Motor neuron (in vitro differentiated cells): ENCODE measurements at regions not wholly inside any gene's neighbourhood (a gene's known extent, or its start where the extent isn't known, plus 50 kb on each side); places are given as distances from the start of the nearest gene placed in this dataset.
A peak's percentile ranks its signal among the peaks of the same experiment; 100 is the strongest.

Experiments used
- ATAC-seq, 8 experiments: fragments of 200-7000 bp; cut with Tn5 transposase; replicated peaks in 6 of 8; 2 replicates each; pipeline ENCODE4 v1.8.0; 2021; ENCODE audit warnings: mild to moderate bottlenecking in 8 of 8, moderate library complexity in 8 of 8
- H3K27ac ChIP-seq, 2 donors: fragments of 250-450 bp; sonication (Bioruptor Pico); 2 replicates each; pipeline ENCODE4 v1.9.0; 2021; ENCODE audit warnings: antibody characterized with exemption in 2 of 2, mild to moderate bottlenecking in 2 of 2, moderate library complexity in 1 of 2
- H3K4me1 ChIP-seq, 2 donors: fragments of 250-450 bp; sonication (Bioruptor Pico); replicated peaks in 1 of 2; 2 replicates each; pipeline ENCODE4 v1.6.1; 2021; ENCODE audit warnings: antibody characterized with exemption in 2 of 2, mild to moderate bottlenecking in 2 of 2, moderate library complexity in 1 of 2
- H3K4me3 ChIP-seq, 5 donors: fragments of 250-450 bp; sonication (Bioruptor Pico); 2 replicates each; pipeline ENCODE4 v1.9.0; 2021; ENCODE audit warnings: antibody characterized with exemption in 5 of 5, mild to moderate bottlenecking in 5 of 5, moderate library complexity in 4 of 5
- WGBS, 10 experiments: fragments of 450-650 bp; shearing (Covaris generic); methylation state at CpG; one replicate each; pipeline ENCODE4 v1.0.0; 2022; 5-methylcytosine and 5-hydroxymethylcytosine counted together
- in situ Hi-C, 9 experiments: fragments of 400-800 bp; cut with MboI; loops; one replicate each; pipeline ENCODE4 v1.15.0; 2021; ENCODE audit warnings: low sequenced_read_pairs in 9 of 9, low pct_unique_long_range_greater_than_20kb in 2 of 9; ENCODE audit not compliant: unreplicated experiment in 9 of 9

GRCh38 chr5:23269981-23270380 is 237.4 kb upstream of the PRDM9 start:
- Histone ChIP-seq H3K27ac (no peak overlapping the region), H3K4me3 (no peak overlapping the region), H3K4me1 (peaks cover 0 to 2% of the 10 kb centered on the region in 2 donors)
- in situ Hi-C loops: no loop called here
- WGBS, 10 experiments: 17 to 100% (median 85%) methylated on average over 1 to 2 of the region's 2 CpGs
- ATAC-seq: peak in 2 of 8 experiments; percentile 35 to 57

GRCh38 chr5:23268136-23268535 is 239.3 kb upstream of the PRDM9 start:
- WGBS, 10 experiments: 0 to 94% (median 80%) methylated on average over 1 to 10 of the region's 10 CpGs; no CpG with 5 or more reads in 1 of the 10 experiments

GRCh38 chr5:23260621-23261020 is 246.8 kb upstream of the PRDM9 start:
- in situ Hi-C loops: no loop called here
- H3K4me1 ChIP-seq: peaks cover 0 to 3% of the 10 kb centered on the region in 2 donors
- ATAC-seq: no peak
- H3K4me3 ChIP-seq: no peak overlapping the region
- WGBS, 10 experiments: 0 to 100% (median 100%) methylated on average over 1 of the region's 1 CpG; no CpG with 5 or more reads in 1 of the 10 experiments
- H3K27ac ChIP-seq: no peak overlapping the region

More at GRCh38 chr5:23268136-23268535, 239.3 kb upstream of the PRDM9 start:
- no peak overlapping the region for H3K27ac ChIP-seq
- H3K4me1 ChIP-seq: peaks cover 0 to 3% of the 10 kb centered on the region in 2 donors
- ATAC-seq: no peak
- no peak overlapping the region for H3K4me3 ChIP-seq
- in situ Hi-C loops: no loop called here

- Histone ChIP-seq H3K4me3 (no peak overlapping the region), H3K4me1 (peaks cover 0 to 9% of the 10 kb centered on the region in 2 donors), H3K27ac (no peak overlapping the region)
- in situ Hi-C loops: no loop called here
- peak in 1 of 8 experiments; percentile 28 for ATAC-seq
These were observed 249.8 kb upstream of the PRDM9 start for GRCh38 chr5:23257656-23258055.

DNA sequence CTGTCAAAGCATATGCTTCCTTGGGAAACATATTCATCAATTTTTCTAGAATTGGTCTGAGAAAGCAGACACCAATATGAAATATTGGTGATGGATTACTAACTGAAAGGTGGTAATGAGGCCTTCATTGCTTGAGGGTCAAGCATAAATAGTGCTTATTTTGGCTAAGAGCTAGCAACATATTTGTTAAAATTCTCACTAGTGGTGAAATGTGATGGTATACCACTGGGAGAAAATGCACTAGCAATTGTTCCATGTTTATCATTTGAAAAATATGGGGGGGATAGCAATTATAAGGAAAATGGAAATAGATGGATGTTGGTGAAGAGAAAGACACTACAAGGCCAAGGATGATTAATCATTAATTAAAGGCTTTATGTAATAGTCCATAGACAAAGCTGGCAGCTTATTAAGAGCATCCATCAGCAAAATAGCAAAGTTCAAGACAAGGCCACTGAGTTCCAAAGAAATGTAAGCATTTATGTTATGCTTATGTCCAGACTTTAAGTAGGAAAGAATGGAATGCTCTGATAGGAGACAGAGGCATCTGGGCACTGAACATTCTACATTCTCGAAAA is 253.7 kb upstream of the PRDM9 start:
- Histone ChIP-seq H3K27ac (no peak overlapping the region), H3K4me1 (peaks cover 0 to 9% of the 10 kb centered on the region in 2 donors), H3K4me3 (no peak overlapping the region)
- WGBS, 10 experiments: 0 to 100% (median 88%) methylated on average over 1 of the region's 1 CpG; no CpG with 5 or more reads in 3 of the 10 experiments
- ATAC-seq: peak in 4 of 8 experiments; percentile 54 to 73 (median 63)
- in situ Hi-C loops: no loop called here

DNA sequence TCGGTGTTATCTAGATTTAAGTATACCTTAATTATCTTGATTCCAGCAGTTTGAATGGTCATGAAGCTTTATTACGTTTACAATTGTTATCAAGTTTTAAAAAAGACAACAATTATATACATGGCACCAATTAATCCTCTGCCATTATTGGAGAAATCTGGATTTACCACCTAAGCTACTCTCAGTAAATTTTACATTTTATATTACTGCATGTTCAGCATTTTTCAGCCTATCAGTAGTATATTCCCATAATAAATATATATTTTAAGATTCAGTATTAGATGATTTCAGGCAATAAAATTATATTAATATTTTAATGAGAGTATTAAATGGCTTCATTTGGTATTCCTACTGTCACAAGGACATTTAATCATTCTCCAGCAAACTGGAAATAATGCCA is 264.5 kb upstream of the PRDM9 start:
- no peak overlapping the region for H3K4me3 ChIP-seq
- no peak for ATAC-seq
- WGBS, 10 experiments: 0 to 100% (median 69%) methylated on average over 1 to 2 of the region's 2 CpGs; no CpG with 5 or more reads in 2 of the 10 experiments
- no peaks in the 10 kb centered on the region for H3K4me1 ChIP-seq
- H3K27ac ChIP-seq: no peak overlapping the region
- in situ Hi-C loops: no loop called here

DNA sequence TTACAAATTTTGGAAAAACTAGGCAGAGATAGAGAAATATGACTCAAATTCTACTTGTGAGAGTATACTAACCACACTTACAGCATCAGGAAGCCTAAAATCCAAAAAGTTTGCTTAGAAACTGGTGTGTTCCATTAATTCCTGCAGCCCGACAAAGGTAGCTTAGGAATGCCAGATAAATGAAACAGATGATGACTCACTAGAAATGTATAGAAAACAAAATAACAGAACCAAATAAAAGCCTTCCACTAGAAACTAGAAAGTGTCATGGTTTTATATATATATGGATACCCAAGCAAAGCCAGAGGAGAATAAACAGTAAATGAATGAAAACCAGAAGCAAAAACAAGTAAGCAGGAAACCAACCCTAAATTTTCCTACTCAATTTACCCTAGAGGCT is 272.2 kb upstream of the PRDM9 start:
- in situ Hi-C loops: no loop called here
- Histone ChIP-seq H3K4me1 (peaks cover 3 to 19% of the 10 kb centered on the region in 2 donors), H3K4me3 (no peak overlapping the region), H3K27ac (no peak overlapping the region)
- no peak for ATAC-seq
- 0 to 90% (median 66%) methylated on average over 1 of the region's 1 CpG; no CpG with 5 or more reads in 4 of the 10 experiments for WGBS, 10 experiments

DNA sequence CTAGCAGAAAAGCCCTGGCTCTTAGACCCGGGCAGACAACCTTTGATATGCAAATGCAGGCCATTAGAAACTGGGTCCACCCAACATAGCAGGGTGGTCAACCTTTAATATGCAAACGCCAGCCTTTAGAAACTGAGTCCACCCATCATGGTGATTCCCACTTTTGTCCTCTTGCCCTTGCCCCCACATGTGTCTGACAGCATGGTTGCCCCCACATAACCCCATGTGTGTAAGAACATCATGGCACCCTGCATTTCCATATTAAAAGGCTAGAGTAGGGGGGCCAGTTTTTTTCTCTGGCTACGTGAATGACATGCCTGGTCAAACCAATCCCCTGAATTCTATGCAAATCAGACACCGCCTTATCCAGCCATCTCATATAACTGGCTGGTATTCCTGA is 273.2 kb upstream of the PRDM9 start:
- peak in 4 of 8 experiments; percentile 51 to 85 (median 78) for ATAC-seq
- in situ Hi-C loops: no loop called here
- Histone ChIP-seq H3K27ac (peak overlapping the region in 1 of 2 donors; percentile 37), H3K4me3 (no peak overlapping the region), H3K4me1 (peaks cover 3 to 19% of the 10 kb centered on the region in 2 donors)
- 0 to 100% (median 31%) methylated on average over 1 to 4 of the region's 4 CpGs; no CpG with 5 or more reads in 1 of the 10 experiments for WGBS, 10 experiments

DNA sequence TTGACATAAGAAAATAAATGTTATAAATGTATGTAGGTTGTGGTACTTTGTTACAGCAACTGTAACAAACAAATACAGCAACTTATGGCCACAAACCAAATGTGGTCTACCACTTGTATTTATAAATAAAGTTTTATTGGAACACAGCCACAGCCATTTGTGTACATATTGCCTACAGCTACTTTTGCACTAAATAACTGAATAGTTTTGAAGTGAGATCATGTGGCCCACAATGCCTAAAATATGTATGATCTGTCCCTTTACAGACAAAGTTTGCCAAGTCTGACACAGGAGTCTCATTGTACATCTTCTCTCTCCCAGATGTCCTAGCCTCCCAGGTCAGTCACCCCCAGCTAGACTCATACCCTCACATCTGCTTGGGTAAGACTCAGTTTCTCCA is 283.6 kb upstream of the PRDM9 start:
- Histone ChIP-seq H3K4me1 (no peaks in the 10 kb centered on the region), H3K27ac (no peak overlapping the region), H3K4me3 (no peak overlapping the region)
- no peak for ATAC-seq
- in situ Hi-C loops: no loop called here

- no peak overlapping the region for H3K27ac ChIP-seq
- no peak overlapping the region for H3K4me3 ChIP-seq
- H3K4me1 ChIP-seq: no peaks in the 10 kb centered on the region
- 0 to 100% (median 87%) methylated on average over 1 to 3 of the region's 3 CpGs; no CpG with 5 or more reads in 1 of the 10 experiments for WGBS, 10 experiments
- ATAC-seq: no peak
- in situ Hi-C loops: no loop called here
These were observed 285.6 kb upstream of the PRDM9 start for GRCh38 chr5:23221831-23222230.

DNA sequence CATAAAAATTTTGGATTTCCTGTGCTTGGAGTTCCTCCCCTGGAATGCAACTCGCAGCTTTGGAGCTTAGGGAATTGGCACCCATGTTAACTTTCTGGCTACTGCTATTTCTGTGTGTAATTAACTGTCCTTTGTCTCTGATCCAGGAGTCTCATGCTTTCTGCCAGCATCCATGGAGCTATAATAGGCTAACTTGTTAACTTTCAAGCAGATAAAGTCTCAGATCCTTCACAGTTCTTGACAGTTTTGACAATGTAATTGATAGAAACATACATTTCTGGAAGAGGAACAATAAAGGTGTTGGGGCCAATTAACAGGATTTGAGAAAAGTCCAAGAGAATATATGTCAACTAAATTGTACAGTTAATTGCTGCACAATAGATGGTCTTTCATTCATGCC is 290.2 kb upstream of the PRDM9 start:
- 0 to 100% (median 83%) methylated on average over 1 of the region's 1 CpG; no CpG with 5 or more reads in 2 of the 10 experiments for WGBS, 10 experiments
- in situ Hi-C loops: no loop called here
- H3K4me1 ChIP-seq: no peaks in the 10 kb centered on the region
- no peak for ATAC-seq
- no peak overlapping the region for H3K4me3 ChIP-seq
- H3K27ac ChIP-seq: no peak overlapping the region

DNA sequence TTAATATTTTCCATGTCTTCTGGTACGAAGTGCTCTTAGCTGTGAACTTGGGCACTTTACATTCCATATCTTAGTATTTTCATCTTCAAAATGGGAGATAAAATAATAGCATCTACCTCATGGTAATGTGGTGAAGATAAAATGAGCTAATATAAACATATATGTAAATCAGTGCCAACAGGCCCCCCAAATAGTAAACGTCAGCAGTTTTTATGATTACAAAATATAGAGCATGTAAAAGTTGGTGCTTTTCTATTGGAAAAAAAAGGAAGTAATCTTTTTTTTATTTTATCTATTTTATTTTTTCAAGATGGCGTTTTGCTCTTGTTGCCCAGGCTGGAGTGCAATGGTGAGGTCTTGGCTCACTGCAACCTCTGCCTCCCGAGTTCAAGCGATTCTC is 291.1 kb upstream of the PRDM9 start:
- H3K27ac ChIP-seq: no peak overlapping the region
- 0 to 100% (median 91%) methylated on average over 1 to 5 of the region's 5 CpGs for WGBS, 10 experiments
- no peak for ATAC-seq
- no peaks in the 10 kb centered on the region for H3K4me1 ChIP-seq
- H3K4me3 ChIP-seq: no peak overlapping the region
- in situ Hi-C loops: no loop called here

DNA sequence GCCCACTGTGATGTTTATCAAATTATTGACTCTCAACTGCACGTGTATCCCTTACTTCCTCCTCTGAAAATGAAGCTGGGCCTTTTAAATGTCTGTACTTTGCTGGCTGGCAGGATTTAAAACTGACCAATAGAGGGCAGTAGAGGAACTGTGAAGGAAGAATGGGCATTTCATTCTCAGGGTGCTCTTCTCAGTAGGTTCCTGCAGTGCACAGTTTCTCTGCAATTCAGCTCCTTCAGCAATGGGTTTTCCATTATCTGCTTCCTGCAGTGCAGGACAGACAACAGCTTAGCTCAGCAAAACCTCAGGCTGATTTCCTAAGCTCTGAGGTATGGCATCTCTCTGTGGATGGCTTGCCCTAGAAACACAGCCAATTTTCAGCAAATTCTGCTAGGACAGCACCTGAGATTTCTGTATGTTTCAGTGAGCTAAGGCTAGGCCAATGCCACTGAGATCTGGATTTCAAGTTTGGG is 298.4 kb upstream of the PRDM9 start:
- Histone ChIP-seq H3K27ac (no peak overlapping the region), H3K4me1 (no peaks in the 10 kb centered on the region), H3K4me3 (no peak overlapping the region)
- WGBS, 10 experiments: 0 to 13% (median 0%) methylated on average over 1 of the region's 1 CpG; no CpG with 5 or more reads in 2 of the 10 experiments
- ATAC-seq: peak in 6 of 8 experiments; percentile 21 to 77 (median 69)
- in situ Hi-C loops: no loop called here

DNA sequence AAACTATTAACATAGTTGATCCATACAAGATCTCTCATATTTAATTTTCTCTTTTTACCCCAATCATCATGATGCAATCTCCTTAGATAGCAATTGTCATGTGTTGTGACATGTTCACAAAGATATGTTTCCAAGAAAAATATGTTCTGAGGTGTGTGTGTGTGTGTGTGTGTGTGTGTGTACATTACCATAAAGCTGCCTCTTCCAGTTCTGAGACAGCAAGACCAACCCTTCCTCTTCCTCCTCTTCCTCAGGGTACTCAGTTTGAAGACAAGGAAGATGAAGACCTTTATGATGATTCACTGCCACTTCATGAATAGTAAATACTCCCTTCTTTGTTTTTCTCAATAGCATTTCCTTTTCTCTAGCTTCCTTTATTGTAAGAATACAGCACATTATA is 303.3 kb upstream of the PRDM9 start:
- no peak overlapping the region for H3K27ac ChIP-seq
- H3K4me3 ChIP-seq: no peak overlapping the region
- in situ Hi-C loops: no loop called here
- no peaks in the 10 kb centered on the region for H3K4me1 ChIP-seq
- no peak for ATAC-seq
